Thyroid gland (tissue), 4 donors: ENCODE measurements at regions not wholly inside any gene's neighbourhood (a gene's known extent, or its start where the extent isn't known, plus 50 kb on each side); places are given as distances from the start of the nearest gene placed in this dataset.

Experiments
- CTCF ChIP-seq, 6 experiments: fragments of 200-600 bp in 3 of 6; fragments of 450-650 bp in 3 of 6; sonication (generic) in 3 of 6; IDR thresholded peaks; one replicate each; pipeline ENCODE4 v1.5.1; 2016 to 2019; ENCODE audit warnings: antibody characterized with exemption in 6 of 6, mild to moderate bottlenecking in 2 of 6, inconsistent platforms in 1 of 6, moderate library complexity in 1 of 6
- POLR2A ChIP-seq, 2 donors: fragments of 450-650 bp; IDR thresholded peaks; one replicate each; pipeline ENCODE4 v1.6.1; 2017; ENCODE audit warnings: antibody characterized with exemption in 2 of 2, mild to moderate bottlenecking in 2 of 2, moderate library complexity in 1 of 2

- TF ChIP-seq CTCF (IDR thresholded peaks at IDR 0.05) = no peak
- no peak for TF ChIP-seq POLR2A (IDR thresholded peaks at IDR 0.05)
Measured at GRCh38 chr4:149988087-149988410, 90.2 kb upstream of the DCLK2 start.
